Panc1 (cell line): ENCODE measurements at regions not wholly inside any gene's neighbourhood (a gene's known extent, or its start where the extent isn't known, plus 50 kb on each side); places are given as distances from the start of the nearest gene placed in this dataset.

Experiments
- CTCF ChIP-seq: fragments of 450-650 bp; IDR thresholded peaks from 2 replicates; pipeline ENCODE4 v1.5.1; 2017; ENCODE audit warnings: mild to moderate bottlenecking
- POLR2AphosphoS5 ChIP-seq: IDR thresholded peaks from 2 replicates; pipeline ENCODE4 v1.6.1; 2012; ENCODE audit warnings: mild to moderate bottlenecking, low read depth, low read length, moderate library complexity
- TF ChIP-seq, protein P1 (sequence below), 2 experiments: IDR thresholded peaks; 2 replicates each; pipeline ENCODE4 v1.6.1; 2011 to 2012; ENCODE audit warnings: low read depth in 2 of 2, control low read depth in 1 of 2, low read length in 1 of 2, mild to moderate bottlenecking in 1 of 2, moderate library complexity in 1 of 2; ENCODE audit not compliant: insufficient read depth in 1 of 2

DNA sequence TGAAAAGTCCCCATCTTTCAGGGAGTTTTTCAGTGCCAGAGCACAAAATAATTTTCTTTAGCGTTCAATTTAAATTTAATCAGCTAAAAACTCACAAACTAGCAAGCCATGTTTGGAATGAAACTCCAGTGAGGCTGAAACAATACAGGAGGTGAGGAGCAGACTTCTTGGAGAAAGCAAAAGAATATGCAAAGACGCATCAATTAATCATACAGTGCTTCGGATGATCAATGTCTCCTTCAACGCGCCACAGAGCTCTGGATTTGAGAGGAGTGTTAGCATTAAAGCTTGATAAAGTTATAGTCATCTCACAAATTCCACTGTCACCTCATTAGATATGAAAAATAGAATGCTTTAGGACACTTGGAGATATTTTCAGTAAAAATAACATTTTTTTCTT lies 248.0 kb downstream of the WDR11 start:
- no peak for TF ChIP-seq POLR2AphosphoS5
- TF ChIP-seq CTCF: no peak
- TF ChIP-seq, protein P1, sequence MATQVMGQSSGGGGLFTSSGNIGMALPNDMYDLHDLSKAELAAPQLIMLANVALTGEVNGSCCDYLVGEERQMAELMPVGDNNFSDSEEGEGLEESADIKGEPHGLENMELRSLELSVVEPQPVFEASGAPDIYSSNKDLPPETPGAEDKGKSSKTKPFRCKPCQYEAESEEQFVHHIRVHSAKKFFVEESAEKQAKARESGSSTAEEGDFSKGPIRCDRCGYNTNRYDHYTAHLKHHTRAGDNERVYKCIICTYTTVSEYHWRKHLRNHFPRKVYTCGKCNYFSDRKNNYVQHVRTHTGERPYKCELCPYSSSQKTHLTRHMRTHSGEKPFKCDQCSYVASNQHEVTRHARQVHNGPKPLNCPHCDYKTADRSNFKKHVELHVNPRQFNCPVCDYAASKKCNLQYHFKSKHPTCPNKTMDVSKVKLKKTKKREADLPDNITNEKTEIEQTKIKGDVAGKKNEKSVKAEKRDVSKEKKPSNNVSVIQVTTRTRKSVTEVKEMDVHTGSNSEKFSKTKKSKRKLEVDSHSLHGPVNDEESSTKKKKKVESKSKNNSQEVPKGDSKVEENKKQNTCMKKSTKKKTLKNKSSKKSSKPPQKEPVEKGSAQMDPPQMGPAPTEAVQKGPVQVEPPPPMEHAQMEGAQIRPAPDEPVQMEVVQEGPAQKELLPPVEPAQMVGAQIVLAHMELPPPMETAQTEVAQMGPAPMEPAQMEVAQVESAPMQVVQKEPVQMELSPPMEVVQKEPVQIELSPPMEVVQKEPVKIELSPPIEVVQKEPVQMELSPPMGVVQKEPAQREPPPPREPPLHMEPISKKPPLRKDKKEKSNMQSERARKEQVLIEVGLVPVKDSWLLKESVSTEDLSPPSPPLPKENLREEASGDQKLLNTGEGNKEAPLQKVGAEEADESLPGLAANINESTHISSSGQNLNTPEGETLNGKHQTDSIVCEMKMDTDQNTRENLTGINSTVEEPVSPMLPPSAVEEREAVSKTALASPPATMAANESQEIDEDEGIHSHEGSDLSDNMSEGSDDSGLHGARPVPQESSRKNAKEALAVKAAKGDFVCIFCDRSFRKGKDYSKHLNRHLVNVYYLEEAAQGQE (IDR thresholded peaks at IDR 0.05; ENCODE audit: insufficient read depth in 1 of 2, low read depth in 2 of 2, low read length in 1 of 2): no peak
